Body of pancreas (tissue), 4 donors: ENCODE measurements at regions not wholly inside any gene's neighbourhood (a gene's known extent, or its start where the extent isn't known, plus 50 kb on each side); places are given as distances from the start of the nearest gene placed in this dataset.

ENCODE experiments used
- POLR2A ChIP-seq, 3 donors: fragments of 450-650 bp; IDR thresholded peaks; one replicate each; pipeline ENCODE4 v1.6.1; 2016; ENCODE audit warnings: antibody characterized with exemption in 3 of 3, mild to moderate bottlenecking in 2 of 3
- TF ChIP-seq, protein P1 (sequence below), 7 experiments: fragments of 450-650 bp in 4 of 7; fragments of 200-600 bp in 3 of 7; sonication (generic) in 3 of 7; IDR thresholded peaks; one replicate each; pipeline ENCODE4 v1.5.1; 2016 to 2019; ENCODE audit warnings: antibody characterized with exemption in 7 of 7

GRCh38 chr3:74000725-74001124 is 376.0 kb upstream of the PDZRN3 start:
- TF ChIP-seq, protein P1, sequence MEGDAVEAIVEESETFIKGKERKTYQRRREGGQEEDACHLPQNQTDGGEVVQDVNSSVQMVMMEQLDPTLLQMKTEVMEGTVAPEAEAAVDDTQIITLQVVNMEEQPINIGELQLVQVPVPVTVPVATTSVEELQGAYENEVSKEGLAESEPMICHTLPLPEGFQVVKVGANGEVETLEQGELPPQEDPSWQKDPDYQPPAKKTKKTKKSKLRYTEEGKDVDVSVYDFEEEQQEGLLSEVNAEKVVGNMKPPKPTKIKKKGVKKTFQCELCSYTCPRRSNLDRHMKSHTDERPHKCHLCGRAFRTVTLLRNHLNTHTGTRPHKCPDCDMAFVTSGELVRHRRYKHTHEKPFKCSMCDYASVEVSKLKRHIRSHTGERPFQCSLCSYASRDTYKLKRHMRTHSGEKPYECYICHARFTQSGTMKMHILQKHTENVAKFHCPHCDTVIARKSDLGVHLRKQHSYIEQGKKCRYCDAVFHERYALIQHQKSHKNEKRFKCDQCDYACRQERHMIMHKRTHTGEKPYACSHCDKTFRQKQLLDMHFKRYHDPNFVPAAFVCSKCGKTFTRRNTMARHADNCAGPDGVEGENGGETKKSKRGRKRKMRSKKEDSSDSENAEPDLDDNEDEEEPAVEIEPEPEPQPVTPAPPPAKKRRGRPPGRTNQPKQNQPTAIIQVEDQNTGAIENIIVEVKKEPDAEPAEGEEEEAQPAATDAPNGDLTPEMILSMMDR (IDR thresholded peaks at IDR 0.05), result no peak
- TF ChIP-seq POLR2A (IDR thresholded peaks at IDR 0.05), result no peak
